ENCODE measurements at regions not wholly inside any gene's neighbourhood (a gene's known extent, or its start where the extent isn't known, plus 50 kb on each side); places are given as distances from the start of the nearest gene placed in this dataset.

DNA sequence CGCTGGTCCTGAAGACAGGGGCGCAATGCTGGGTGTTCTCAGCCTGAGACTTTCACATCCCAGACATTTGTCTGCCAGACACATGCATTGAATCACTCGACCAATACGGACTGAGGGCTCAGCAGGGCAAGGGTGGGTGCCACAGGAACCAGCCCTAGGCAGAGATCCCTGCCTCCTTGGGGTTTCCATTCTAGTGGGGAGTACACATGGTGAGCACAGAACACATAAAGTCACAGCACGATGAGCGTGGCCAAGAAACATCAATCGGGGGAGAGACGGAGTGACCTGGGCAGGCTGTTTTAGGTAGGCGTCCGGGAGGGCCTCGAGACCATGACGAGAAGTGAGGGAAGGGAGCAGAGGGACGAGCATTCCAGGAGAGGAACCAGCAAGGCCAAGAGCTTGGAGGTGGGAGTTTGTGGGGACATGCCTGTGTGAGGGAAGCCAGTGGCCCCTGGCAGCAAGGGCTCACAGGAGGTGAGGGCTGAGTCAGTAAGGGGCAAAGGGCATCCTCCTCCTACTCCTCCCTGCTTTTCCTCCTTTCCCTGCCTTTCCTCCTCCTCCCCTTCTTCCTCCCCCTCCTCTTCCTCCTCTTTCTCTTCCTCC, 126.3 kb upstream of the PEG3 start:
- no peak for TF ChIP-seq POLR2AphosphoS5 (IDR thresholded peaks at IDR 0.05; ENCODE audit: low read depth)
- TF ChIP-seq, protein P1, sequence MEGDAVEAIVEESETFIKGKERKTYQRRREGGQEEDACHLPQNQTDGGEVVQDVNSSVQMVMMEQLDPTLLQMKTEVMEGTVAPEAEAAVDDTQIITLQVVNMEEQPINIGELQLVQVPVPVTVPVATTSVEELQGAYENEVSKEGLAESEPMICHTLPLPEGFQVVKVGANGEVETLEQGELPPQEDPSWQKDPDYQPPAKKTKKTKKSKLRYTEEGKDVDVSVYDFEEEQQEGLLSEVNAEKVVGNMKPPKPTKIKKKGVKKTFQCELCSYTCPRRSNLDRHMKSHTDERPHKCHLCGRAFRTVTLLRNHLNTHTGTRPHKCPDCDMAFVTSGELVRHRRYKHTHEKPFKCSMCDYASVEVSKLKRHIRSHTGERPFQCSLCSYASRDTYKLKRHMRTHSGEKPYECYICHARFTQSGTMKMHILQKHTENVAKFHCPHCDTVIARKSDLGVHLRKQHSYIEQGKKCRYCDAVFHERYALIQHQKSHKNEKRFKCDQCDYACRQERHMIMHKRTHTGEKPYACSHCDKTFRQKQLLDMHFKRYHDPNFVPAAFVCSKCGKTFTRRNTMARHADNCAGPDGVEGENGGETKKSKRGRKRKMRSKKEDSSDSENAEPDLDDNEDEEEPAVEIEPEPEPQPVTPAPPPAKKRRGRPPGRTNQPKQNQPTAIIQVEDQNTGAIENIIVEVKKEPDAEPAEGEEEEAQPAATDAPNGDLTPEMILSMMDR (IDR thresholded peaks at IDR 0.05; ENCODE audit: insufficient read depth, low read length), result no peak
- no peak for TF ChIP-seq GABPA (IDR thresholded peaks at IDR 0.05; ENCODE audit: low read depth)
- TF ChIP-seq SPI1 (IDR thresholded peaks at IDR 0.05; ENCODE audit: borderline replicate concordance, low read depth), result no peak
- TF ChIP-seq, protein P2, sequence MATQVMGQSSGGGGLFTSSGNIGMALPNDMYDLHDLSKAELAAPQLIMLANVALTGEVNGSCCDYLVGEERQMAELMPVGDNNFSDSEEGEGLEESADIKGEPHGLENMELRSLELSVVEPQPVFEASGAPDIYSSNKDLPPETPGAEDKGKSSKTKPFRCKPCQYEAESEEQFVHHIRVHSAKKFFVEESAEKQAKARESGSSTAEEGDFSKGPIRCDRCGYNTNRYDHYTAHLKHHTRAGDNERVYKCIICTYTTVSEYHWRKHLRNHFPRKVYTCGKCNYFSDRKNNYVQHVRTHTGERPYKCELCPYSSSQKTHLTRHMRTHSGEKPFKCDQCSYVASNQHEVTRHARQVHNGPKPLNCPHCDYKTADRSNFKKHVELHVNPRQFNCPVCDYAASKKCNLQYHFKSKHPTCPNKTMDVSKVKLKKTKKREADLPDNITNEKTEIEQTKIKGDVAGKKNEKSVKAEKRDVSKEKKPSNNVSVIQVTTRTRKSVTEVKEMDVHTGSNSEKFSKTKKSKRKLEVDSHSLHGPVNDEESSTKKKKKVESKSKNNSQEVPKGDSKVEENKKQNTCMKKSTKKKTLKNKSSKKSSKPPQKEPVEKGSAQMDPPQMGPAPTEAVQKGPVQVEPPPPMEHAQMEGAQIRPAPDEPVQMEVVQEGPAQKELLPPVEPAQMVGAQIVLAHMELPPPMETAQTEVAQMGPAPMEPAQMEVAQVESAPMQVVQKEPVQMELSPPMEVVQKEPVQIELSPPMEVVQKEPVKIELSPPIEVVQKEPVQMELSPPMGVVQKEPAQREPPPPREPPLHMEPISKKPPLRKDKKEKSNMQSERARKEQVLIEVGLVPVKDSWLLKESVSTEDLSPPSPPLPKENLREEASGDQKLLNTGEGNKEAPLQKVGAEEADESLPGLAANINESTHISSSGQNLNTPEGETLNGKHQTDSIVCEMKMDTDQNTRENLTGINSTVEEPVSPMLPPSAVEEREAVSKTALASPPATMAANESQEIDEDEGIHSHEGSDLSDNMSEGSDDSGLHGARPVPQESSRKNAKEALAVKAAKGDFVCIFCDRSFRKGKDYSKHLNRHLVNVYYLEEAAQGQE (IDR thresholded peaks at IDR 0.05; ENCODE audit: insufficient replicate concordance, low read depth), result no peak
